ENCODE measurements at regions not wholly inside any gene's neighbourhood (a gene's known extent, or its start where the extent isn't known, plus 50 kb on each side); places are given as distances from the start of the nearest gene placed in this dataset.

- Mint-ChIP-seq H3K4me3 (no peak overlapping the region), H3K27me3 (ENCODE audit: insufficient read depth) (no peaks in the 10 kb centered on the region), H3K36me3 (ENCODE audit: low read depth) (no peaks in the 10 kb centered on the region), H3K27ac (no peak overlapping the region), H3K4me1 (peaks cover 19% of the 10 kb centered on the region), H3K9me3 (no peaks in the 10 kb centered on the region)
- Histone ChIP-seq H3K9me3 (ENCODE audit: control insufficient read depth, low read length) (no peaks in the 10 kb centered on the region), H3K36me3 (ENCODE audit: control insufficient read depth, insufficient read depth, low read length) (no peaks in the 10 kb centered on the region), H3K27ac (ENCODE audit: low read depth, low read length) (no peak overlapping the region), H3K27me3 (ENCODE audit: control insufficient read depth, insufficient read depth, low read length, poor library complexity, severe bottlenecking) (no peaks in the 10 kb centered on the region), H3K9ac (ENCODE audit: extremely low read depth, low read length, poor library complexity, severe bottlenecking) (no peak overlapping the region), H3K4me1 (ENCODE audit: control insufficient read depth, insufficient read depth, low read length) (peaks cover 9% of the 10 kb centered on the region), H3K4me3 (ENCODE audit: low read length) (no peak overlapping the region)
- no peak for DNase-seq
- TF ChIP-seq CTCF (conservative IDR thresholded peaks at IDR 0.05), result no peak
- 85 to 88% methylated on average over 15 to 20 of the region's 20 CpGs for WGBS, 2 experiments (ENCODE audit: insufficient coverage in 1 of 2, insufficient read length in 1 of 2)
These were observed 143.1 kb upstream of the GSE1 start for GRCh38 chr16:85469929-85470590.

GRCh38 chr16:85470873-85471272 is 142.2 kb upstream of the GSE1 start:
- no peak for DNase-seq
- WGBS, 2 experiments (ENCODE audit: insufficient coverage in 1 of 2, insufficient read length in 1 of 2), result 86 to 100% methylated on average over 6 to 13 of the region's 13 CpGs
- no peaks in the 10 kb centered on the region for H3K36me3 ChIP-seq (ENCODE audit: control insufficient read depth, insufficient read depth, low read length)

GRCh38 chr16:85471469-85472431 is 141.4 kb upstream of the GSE1 start:
- no peaks in the 10 kb centered on the region for H3K9me3 ChIP-seq (ENCODE audit: control insufficient read depth, low read length)
- peaks cover 9% of the 10 kb centered on the region for H3K4me1 ChIP-seq (ENCODE audit: control insufficient read depth, insufficient read depth, low read length)
- no peak for DNase-seq
- Mint-ChIP-seq H3K4me1 (peaks cover 20% of the 10 kb centered on the region), H3K36me3 (ENCODE audit: low read depth) (no peaks in the 10 kb centered on the region), H3K27ac (no peak overlapping the region), H3K27me3 (ENCODE audit: insufficient read depth) (no peaks in the 10 kb centered on the region), H3K9me3 (no peaks in the 10 kb centered on the region), H3K4me3 (no peak overlapping the region)
- H3K27ac ChIP-seq (ENCODE audit: low read depth, low read length), result no peak overlapping the region
- no peak overlapping the region for H3K9ac ChIP-seq (ENCODE audit: extremely low read depth, low read length, poor library complexity, severe bottlenecking)
- no peaks in the 10 kb centered on the region for H3K36me3 ChIP-seq (ENCODE audit: control insufficient read depth, insufficient read depth, low read length)
- WGBS, 2 experiments (ENCODE audit: insufficient coverage in 1 of 2, insufficient read length in 1 of 2), result 91 to 93% methylated on average over 13 to 15 of the region's 15 CpGs
- no peak overlapping the region for H3K4me3 ChIP-seq (ENCODE audit: low read length)
- no peaks in the 10 kb centered on the region for H3K27me3 ChIP-seq (ENCODE audit: control insufficient read depth, insufficient read depth, low read length, poor library complexity, severe bottlenecking)
- TF ChIP-seq CTCF (conservative IDR thresholded peaks at IDR 0.05), result peak; percentile 21

More at GRCh38 chr16:85470873-85471272, 142.2 kb upstream of the GSE1 start:
- Mint-ChIP-seq H3K4me3 (no peak overlapping the region), H3K27ac (no peak overlapping the region), H3K4me1 (peaks cover 20% of the 10 kb centered on the region), H3K9me3 (no peaks in the 10 kb centered on the region), H3K36me3 (ENCODE audit: low read depth) (no peaks in the 10 kb centered on the region), H3K27me3 (ENCODE audit: insufficient read depth) (no peaks in the 10 kb centered on the region)
- H3K9ac ChIP-seq (ENCODE audit: extremely low read depth, low read length, poor library complexity, severe bottlenecking), result no peak overlapping the region
- H3K27me3 ChIP-seq (ENCODE audit: control insufficient read depth, insufficient read depth, low read length, poor library complexity, severe bottlenecking), result no peaks in the 10 kb centered on the region
- H3K27ac ChIP-seq (ENCODE audit: low read depth, low read length), result no peak overlapping the region
- no peaks in the 10 kb centered on the region for H3K9me3 ChIP-seq (ENCODE audit: control insufficient read depth, low read length)
- H3K4me1 ChIP-seq (ENCODE audit: control insufficient read depth, insufficient read depth, low read length), result peaks cover 9% of the 10 kb centered on the region
- no peak for TF ChIP-seq CTCF (conservative IDR thresholded peaks at IDR 0.05)
- H3K4me3 ChIP-seq (ENCODE audit: low read length), result no peak overlapping the region

Measured in endodermal cell (in vitro differentiated cells).